HAP-1 (cell line): ENCODE measurements at regions not wholly inside any gene's neighbourhood (a gene's known extent, or its start where the extent isn't known, plus 50 kb on each side); places are given as distances from the start of the nearest gene placed in this dataset.

ENCODE experiments used
- DNase-seq, 2 experiments: peaks; one replicate each; pipeline ENCODE4 v3.0.0-alpha.2; 2016 to 2020; ENCODE audit warnings: low spot score in 2 of 2
- H3K27me3 ChIP-seq: fragments of 250-450 bp; sonication (Bioruptor Pico); 2 replicates; pipeline ENCODE4 v1.5.1; 2020; ENCODE audit warnings: low read depth, mild to moderate bottlenecking, moderate library complexity
- H3K36me3 ChIP-seq: fragments of 250-450 bp; sonication (Bioruptor Pico); replicated peaks from 2 replicates; pipeline ENCODE4 v1.5.1; 2020; ENCODE audit warnings: mild to moderate bottlenecking
- H3K4me1 ChIP-seq: fragments of 250-450 bp; sonication (Bioruptor Pico); 2 replicates; pipeline ENCODE4 v1.5.1; 2020; ENCODE audit warnings: mild to moderate bottlenecking
- H3K4me3 ChIP-seq: fragments of 250-450 bp; sonication (Bioruptor Pico); 2 replicates; pipeline ENCODE4 v1.5.1; 2020; ENCODE audit warnings: mild to moderate bottlenecking, moderate library complexity
- H3K9me3 ChIP-seq: fragments of 250-450 bp; sonication (Bioruptor Pico); 2 replicates; pipeline ENCODE4 v1.5.1; 2020; ENCODE audit warnings: mild to moderate bottlenecking, moderate library complexity
- in situ Hi-C: fragments of 300-500 bp; cut with MboI; formaldehyde crosslinking; loops from 3 replicates; pipeline ENCODE4 v1.14.3; 2020; ENCODE audit warnings: low sequenced_read_pairs, inconsistent platforms, mixed read lengths

DNA sequence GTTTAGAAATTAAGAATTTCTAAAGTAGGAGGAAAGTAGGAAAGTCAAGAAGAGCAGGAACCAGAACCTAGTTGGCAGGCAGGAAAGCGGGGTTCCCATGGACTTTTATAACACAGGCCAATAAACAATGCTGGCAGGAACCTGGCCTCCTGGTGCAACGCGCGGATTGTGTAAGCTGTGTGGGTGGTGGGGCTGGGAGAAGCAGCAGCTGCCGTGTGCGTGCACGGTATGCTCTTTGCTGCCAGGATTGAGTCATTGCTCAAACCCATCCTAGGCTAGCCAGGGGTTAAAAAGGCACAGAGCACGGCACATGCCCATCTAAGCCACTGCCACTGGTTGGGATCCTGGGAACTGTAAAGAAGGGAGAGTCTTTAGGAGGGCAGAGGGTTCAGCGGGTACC, 209.9 kb upstream of the RGMA start:
- Histone ChIP-seq H3K27me3 (peaks cover 2% of the 10 kb centered on the region; the same call in 1 of the 2 replicates), H3K4me1 (no peaks in the 10 kb centered on the region), H3K4me3 (no peak overlapping the region), H3K36me3 (no peaks in the 10 kb centered on the region), H3K9me3 (no peaks in the 10 kb centered on the region)
- no peak for DNase-seq
- in situ Hi-C loops: no loop called here

GRCh38 chr15:93296759-93297500, 207.9 kb upstream of the RGMA start:
- in situ Hi-C loops: no loop called here
- no peak for DNase-seq
- H3K27me3 ChIP-seq: peaks cover 2% of the 10 kb centered on the region; the same call in 1 of the 2 replicates
- no peaks in the 10 kb centered on the region for H3K4me1 ChIP-seq
- H3K36me3 ChIP-seq: no peaks in the 10 kb centered on the region
- no peaks in the 10 kb centered on the region for H3K9me3 ChIP-seq
- no peak overlapping the region for H3K4me3 ChIP-seq

GRCh38 chr15:93294896-93295295, 205.9 kb upstream of the RGMA start:
- in situ Hi-C loops: no loop called here
- DNase-seq: no peak
- no peaks in the 10 kb centered on the region for H3K36me3 ChIP-seq
- H3K4me3 ChIP-seq: no peak overlapping the region
- H3K9me3 ChIP-seq: no peaks in the 10 kb centered on the region
- no peaks in the 10 kb centered on the region for H3K4me1 ChIP-seq
- no peaks in the 10 kb centered on the region; the same call in 1 of the 2 replicates for H3K27me3 ChIP-seq

DNA sequence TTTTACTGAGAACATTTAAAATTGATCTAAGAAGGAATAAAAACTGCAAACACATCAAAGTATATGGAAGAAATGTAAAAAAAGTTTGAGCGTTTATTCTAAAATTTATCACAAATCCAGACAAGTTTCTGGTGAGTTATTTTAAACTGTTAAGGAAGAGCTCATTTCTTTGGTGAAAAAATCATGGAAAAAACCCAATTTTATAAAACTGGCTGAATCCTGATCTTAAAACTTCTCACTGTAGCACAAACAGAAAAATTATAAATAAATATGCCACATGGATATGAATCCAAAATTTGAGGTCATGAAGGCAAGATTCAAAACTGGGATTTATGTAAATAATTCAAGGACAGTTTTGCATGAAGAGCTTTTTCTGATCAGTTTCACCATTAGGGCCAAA, 205.1 kb upstream of the RGMA start:
- no peaks in the 10 kb centered on the region for H3K9me3 ChIP-seq
- in situ Hi-C loops: no loop called here

GRCh38 chr15:93291380-93291779, 202.4 kb upstream of the RGMA start:
- in situ Hi-C loops: no loop called here
- H3K4me1 ChIP-seq: no peaks in the 10 kb centered on the region
- no peak overlapping the region for H3K4me3 ChIP-seq
- DNase-seq: no peak
- no peaks in the 10 kb centered on the region for H3K36me3 ChIP-seq
- no peaks in the 10 kb centered on the region for H3K9me3 ChIP-seq
- H3K27me3 ChIP-seq: no peaks in the 10 kb centered on the region; the same call in 1 of the 2 replicates

More for the DNA sequence above, 205.1 kb upstream of the RGMA start:
- Histone ChIP-seq H3K36me3 (no peaks in the 10 kb centered on the region), H3K27me3 (no peaks in the 10 kb centered on the region; the same call in 1 of the 2 replicates), H3K4me1 (no peaks in the 10 kb centered on the region), H3K4me3 (no peak overlapping the region)
- DNase-seq: no peak

GRCh38 chr15:93290618-93290946, 201.6 kb upstream of the RGMA start:
- in situ Hi-C loops: no loop called here
- no peaks in the 10 kb centered on the region for H3K36me3 ChIP-seq
- peaks cover 3% of the 10 kb centered on the region; the same call in 1 of the 2 replicates for H3K27me3 ChIP-seq
- DNase-seq: no peak
- no peaks in the 10 kb centered on the region for H3K9me3 ChIP-seq
- H3K4me1 ChIP-seq: no peaks in the 10 kb centered on the region
- H3K4me3 ChIP-seq: no peak overlapping the region

DNA sequence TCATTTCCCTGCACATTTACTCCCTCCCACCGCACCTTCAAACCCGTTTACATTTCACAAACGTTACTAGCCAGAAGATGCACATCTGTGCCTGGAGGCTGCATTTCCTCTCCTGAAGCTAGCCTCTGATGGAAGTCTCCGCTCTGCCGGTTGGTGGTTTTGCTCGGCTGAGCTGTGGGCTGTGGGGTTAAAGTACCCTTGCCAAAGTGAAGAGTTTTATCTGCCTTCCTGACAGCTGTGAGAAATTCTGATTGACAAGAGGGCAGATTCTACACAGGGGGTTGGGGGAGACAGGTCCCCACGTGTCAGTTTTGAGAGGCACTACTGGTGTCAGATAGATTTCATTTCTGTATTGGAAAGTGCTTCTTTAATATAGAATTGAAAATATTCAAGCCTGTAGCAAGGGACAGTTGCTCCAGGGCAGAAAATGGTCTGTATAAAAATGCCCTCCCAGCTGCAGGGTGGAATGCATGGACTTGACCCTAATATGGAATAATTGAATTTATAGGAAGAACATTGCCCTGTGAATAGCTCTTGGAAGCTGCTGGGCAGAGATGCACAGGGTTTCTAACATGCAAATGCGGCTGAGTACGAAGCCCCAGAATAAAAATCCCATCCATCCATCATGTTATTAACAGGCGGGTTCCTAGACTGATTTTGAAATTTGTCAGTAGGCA, 201.1 kb upstream of the RGMA start:
- no peaks in the 10 kb centered on the region for H3K9me3 ChIP-seq
- in situ Hi-C loops: no loop called here
- no peak for DNase-seq
- H3K36me3 ChIP-seq: no peaks in the 10 kb centered on the region
- H3K4me1 ChIP-seq: no peaks in the 10 kb centered on the region
- no peak overlapping the region for H3K4me3 ChIP-seq
- H3K27me3 ChIP-seq: peaks cover 3% of the 10 kb centered on the region; the same call in 1 of the 2 replicates

- in situ Hi-C loops: no loop called here
- Histone ChIP-seq H3K27me3 (peaks cover 3% of the 10 kb centered on the region; the same call in 1 of the 2 replicates), H3K4me1 (no peaks in the 10 kb centered on the region)
These were observed 199.8 kb upstream of the RGMA start for GRCh38 chr15:93288728-93289294.

DNA sequence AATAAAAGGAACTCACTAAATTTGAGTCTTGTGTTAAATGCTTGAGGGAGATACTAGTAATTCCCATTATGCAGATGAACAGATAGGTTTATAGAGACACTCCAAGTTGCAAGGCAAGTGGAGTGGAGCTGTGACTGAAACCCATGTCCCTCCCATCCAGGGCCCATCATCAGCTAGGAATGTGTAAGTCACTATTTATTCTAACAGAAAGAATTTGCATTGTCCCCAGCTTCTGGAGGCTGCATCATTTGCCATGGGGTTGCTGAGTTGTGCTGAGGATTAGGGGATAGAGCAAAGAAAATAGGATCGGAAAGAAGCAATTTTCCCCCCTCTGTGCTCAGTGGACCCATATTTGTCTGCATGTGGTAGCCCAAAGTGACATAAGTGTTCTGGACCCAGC, 197.4 kb upstream of the RGMA start:
- Histone ChIP-seq H3K4me3 (no peak overlapping the region), H3K4me1 (no peaks in the 10 kb centered on the region), H3K9me3 (no peaks in the 10 kb centered on the region), H3K27me3 (peaks cover 3% of the 10 kb centered on the region; the same call in 1 of the 2 replicates), H3K36me3 (no peaks in the 10 kb centered on the region)
- in situ Hi-C loops: no loop called here
- no peak for DNase-seq

More at GRCh38 chr15:93288728-93289294, 199.8 kb upstream of the RGMA start:
- no peaks in the 10 kb centered on the region for H3K9me3 ChIP-seq
- DNase-seq: no peak
- H3K4me3 ChIP-seq: no peak overlapping the region
- H3K36me3 ChIP-seq: no peaks in the 10 kb centered on the region

DNA sequence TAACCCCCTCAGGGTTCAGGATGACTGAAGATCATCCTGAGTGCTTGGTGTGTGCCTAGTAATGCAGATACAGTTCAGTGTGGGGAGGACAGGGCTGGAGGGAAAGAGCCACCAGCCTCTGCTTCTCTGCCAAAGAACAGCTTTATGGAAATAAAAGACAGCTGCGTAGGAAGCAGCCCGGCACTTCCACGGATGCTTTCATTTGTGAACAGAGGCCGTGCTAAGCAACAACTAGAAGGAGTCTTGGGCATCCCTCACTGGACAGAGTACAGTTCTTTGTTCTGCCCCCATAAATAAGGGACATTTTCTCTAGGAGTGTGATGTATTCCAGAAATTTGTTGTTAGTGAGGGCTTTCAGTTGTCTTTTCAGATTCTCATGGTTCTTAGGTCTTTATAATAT, 194.8 kb upstream of the RGMA start:
- Histone ChIP-seq H3K27me3 (peaks cover 3% of the 10 kb centered on the region; the same call in 1 of the 2 replicates), H3K4me1 (no peaks in the 10 kb centered on the region), H3K9me3 (no peaks in the 10 kb centered on the region), H3K4me3 (no peak overlapping the region), H3K36me3 (no peaks in the 10 kb centered on the region)
- no peak for DNase-seq
- in situ Hi-C loops: no loop called here

- H3K4me3 ChIP-seq: no peak overlapping the region
- no peaks in the 10 kb centered on the region for H3K4me1 ChIP-seq
- no peak for DNase-seq
- H3K9me3 ChIP-seq: no peaks in the 10 kb centered on the region
- in situ Hi-C loops: no loop called here
- H3K36me3 ChIP-seq: no peaks in the 10 kb centered on the region
- peaks cover 3% of the 10 kb centered on the region; the same call in 1 of the 2 replicates for H3K27me3 ChIP-seq
These were observed 193.8 kb upstream of the RGMA start for GRCh38 chr15:93282808-93283207.

DNA sequence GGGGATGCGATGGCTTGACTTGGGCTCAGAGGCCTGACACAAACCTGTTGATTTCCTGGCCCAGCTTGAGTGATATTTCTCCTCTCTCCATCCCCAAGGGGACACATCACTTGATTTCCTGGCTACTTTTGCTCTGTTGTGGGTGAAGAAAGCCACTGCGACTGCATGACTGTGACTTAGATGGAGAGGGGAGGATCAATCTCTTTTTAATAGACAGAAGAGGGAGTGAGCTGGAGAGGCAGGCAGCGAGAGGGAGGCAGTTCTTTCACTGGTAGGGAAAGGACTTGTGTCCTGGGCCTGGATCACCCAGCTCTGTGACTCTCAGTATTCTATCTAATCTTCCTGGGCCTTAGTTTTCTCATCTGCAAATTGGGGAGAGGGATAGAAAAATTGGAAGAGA, 189.8 kb upstream of the RGMA start:
- DNase-seq: no peak
- H3K27me3 ChIP-seq: no peaks in the 10 kb centered on the region
- H3K4me3 ChIP-seq: no peak overlapping the region
- H3K36me3 ChIP-seq: no peaks in the 10 kb centered on the region
- in situ Hi-C loops: no loop called here
- no peaks in the 10 kb centered on the region for H3K9me3 ChIP-seq
- no peaks in the 10 kb centered on the region for H3K4me1 ChIP-seq

DNA sequence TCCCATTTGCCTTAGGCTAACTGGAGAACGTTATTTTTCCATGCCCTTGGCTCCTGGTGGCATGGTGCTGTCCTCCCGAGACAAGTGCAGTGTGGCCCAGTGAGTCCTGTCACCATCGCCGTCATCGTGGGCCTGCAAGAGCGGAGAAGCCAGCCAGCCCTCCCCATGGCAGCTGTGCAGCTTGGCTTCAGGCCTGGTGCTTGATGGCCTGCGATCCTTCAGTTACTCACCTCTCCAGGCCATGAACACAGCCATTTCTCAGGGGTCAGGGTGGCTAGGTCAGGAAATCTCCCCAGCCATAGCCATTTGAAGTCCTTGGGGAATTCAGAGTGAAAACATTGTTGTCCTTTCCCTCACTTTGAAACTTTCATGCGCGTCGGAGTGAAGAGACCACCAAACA, 189.0 kb upstream of the RGMA start:
- in situ Hi-C loops: no loop called here
- no peak overlapping the region for H3K4me3 ChIP-seq
- H3K9me3 ChIP-seq: no peaks in the 10 kb centered on the region
- no peak for DNase-seq
- H3K27me3 ChIP-seq: no peaks in the 10 kb centered on the region
- H3K36me3 ChIP-seq: no peaks in the 10 kb centered on the region
- no peaks in the 10 kb centered on the region for H3K4me1 ChIP-seq

DNA sequence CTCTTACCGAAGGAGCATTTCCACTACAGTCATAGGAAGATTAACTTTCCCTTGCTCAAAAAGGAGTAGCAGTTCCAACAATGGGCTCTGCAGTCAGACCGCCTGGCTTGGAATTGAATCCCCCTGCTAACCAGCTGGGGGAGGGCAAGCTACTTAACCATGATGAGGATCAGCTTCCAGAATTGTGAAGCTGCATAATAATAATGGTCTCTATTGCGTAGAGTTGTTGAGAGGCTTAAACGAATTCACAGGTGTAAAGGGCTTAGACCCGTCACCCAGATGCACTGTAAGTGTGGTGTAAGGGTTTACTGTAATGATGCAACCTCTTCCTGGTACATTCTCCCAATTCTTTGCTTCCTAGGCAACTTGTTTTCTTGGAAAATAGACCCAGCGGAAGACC, 185.2 kb upstream of the RGMA start:
- Histone ChIP-seq H3K4me1 (no peaks in the 10 kb centered on the region), H3K27me3 (no peaks in the 10 kb centered on the region), H3K36me3 (no peaks in the 10 kb centered on the region), H3K9me3 (no peaks in the 10 kb centered on the region), H3K4me3 (no peak overlapping the region)
- no peak for DNase-seq
- in situ Hi-C loops: no loop called here
